ENCODE measurements at regions not wholly inside any gene's neighbourhood (a gene's known extent, or its start where the extent isn't known, plus 50 kb on each side); places are given as distances from the start of the nearest gene placed in this dataset.
A peak's percentile ranks its signal among the peaks of the same experiment; 100 is the strongest.

DNA sequence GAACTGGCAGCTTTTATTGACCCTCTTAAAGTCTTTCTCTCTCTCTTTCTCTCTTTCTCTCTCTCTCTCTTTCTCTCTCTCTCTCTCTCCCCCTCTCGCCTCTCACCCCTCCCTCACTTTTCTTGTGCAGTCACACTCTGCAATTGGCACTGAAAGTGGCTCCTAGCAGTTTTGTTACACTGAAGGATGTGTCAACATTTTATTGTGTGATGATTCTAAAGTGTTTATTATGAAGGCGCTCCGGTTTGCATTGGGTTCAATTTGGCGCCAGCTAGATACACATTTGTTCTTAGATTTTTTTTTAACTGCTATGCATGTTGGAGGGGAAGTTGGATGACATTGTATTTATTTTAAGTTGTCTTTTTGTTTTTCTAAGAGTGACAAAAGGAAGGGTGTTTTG lies 64.0 kb upstream of the CHRM3 start:
- TF ChIP-seq, protein P1, sequence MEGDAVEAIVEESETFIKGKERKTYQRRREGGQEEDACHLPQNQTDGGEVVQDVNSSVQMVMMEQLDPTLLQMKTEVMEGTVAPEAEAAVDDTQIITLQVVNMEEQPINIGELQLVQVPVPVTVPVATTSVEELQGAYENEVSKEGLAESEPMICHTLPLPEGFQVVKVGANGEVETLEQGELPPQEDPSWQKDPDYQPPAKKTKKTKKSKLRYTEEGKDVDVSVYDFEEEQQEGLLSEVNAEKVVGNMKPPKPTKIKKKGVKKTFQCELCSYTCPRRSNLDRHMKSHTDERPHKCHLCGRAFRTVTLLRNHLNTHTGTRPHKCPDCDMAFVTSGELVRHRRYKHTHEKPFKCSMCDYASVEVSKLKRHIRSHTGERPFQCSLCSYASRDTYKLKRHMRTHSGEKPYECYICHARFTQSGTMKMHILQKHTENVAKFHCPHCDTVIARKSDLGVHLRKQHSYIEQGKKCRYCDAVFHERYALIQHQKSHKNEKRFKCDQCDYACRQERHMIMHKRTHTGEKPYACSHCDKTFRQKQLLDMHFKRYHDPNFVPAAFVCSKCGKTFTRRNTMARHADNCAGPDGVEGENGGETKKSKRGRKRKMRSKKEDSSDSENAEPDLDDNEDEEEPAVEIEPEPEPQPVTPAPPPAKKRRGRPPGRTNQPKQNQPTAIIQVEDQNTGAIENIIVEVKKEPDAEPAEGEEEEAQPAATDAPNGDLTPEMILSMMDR (IDR thresholded peaks at IDR 0.05; ENCODE audit: control extremely low read depth, extremely low read depth, low read depth, missing control alignments): no peak
- DNase-seq (ENCODE audit: extremely low spot score): no peak
- CTCF ChIA-PET: no interaction called here
- POLR2A ChIA-PET: no interaction called here

DNA sequence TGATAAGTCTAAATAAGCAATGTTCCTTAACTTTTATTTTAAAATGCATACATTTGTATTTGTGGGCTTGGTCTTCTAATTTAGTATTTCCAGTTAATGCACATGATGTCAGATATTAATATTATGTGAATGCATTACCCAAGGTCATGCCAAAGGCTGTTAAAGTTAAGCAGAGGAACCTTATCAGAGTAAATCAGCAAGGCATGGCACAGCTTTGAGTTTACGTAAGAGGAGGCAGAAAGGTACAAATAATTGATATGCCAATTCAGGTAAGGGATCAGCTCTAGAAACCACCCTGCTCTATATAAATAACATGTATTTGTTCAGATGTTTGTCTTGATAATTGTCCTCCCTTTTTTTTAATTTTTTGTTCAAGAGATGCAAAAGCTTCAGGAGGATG lies 64.5 kb upstream of the CHRM3 start:
- ChIA-PET CTCF (no interaction called here), POLR2A (no interaction called here)
- DNase-seq (ENCODE audit: extremely low spot score): no peak
- TF ChIP-seq, protein P1 (IDR thresholded peaks at IDR 0.05; ENCODE audit: control extremely low read depth, extremely low read depth, low read depth, missing control alignments): no peak

DNA sequence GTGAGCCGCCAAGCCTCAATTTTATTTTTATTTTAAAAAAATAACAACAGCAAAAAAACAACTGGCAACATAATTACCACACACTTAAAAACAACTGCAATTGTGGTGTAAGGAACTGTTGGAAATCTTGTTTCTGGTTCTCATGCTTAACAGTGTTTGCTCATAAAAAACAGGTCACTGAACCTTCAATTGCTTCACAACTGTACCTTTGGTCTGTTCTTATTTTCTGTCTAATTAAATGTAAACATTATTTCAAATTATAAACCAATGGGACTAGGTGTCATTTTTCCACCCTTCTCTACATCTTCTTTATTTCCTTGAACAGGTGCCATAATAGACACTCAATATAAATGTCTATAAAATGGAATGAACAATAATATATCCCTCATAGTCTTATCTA lies 68.4 kb upstream of the CHRM3 start:
- CTCF ChIA-PET: no interaction called here
- DNase-seq (ENCODE audit: extremely low spot score): no peak
- POLR2A ChIA-PET: no interaction called here
- TF ChIP-seq, protein P1 (IDR thresholded peaks at IDR 0.05; ENCODE audit: control extremely low read depth, extremely low read depth, low read depth, missing control alignments): no peak

DNA sequence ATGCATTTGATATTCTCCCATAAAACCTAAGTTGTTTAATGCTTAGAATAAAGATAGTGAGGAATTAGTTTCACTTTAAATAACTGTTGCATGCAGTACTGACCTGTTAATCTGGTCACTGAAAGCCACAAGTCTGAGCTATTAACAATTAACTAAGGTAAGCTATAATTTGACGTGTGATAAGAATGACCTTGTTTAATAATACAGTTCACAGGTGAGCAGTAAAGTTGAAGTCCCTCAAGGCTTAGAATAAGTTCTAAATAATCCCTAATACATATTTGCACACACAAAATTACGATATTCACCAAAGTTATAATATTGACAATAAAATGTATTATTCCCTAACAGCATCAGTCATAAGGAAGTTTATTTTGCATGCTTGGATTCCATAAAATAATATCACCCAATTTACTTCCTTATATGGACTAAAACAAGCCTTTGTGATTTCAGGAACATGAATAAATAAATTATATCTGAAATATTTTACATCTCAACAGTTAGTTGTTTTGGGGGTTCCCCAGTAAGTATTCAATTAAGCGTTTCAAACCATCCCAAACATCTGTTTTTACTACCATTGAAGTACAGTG lies 70.6 kb upstream of the CHRM3 start:
- no peak for DNase-seq (ENCODE audit: extremely low spot score)
- ChIA-PET CTCF (no interaction called here), POLR2A (no interaction called here)
- TF ChIP-seq, protein P1 (IDR thresholded peaks at IDR 0.05; ENCODE audit: control extremely low read depth, extremely low read depth, low read depth, missing control alignments): no peak

DNA sequence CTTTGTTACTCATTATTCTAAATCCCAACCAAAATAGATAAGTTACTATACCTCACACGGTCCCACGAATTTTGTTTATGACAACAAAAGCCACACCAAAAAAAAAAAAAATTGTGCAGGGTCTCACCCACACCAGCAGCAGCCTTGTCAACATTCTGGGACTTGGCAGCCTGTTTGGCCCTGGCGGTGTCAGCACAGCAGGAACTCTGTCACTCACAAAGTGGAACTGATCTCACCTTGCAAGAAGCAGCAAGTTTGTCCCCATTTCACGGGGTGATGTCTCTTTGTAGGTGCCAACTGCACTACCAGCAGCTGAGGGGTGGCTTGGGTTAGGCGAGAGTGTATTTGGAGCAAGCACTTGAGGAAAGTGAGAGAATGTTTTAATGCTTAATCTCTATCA lies 75.0 kb upstream of the CHRM3 start:
- CTCF ChIA-PET: no interaction called here
- POLR2A ChIA-PET: no interaction called here
- no peak for DNase-seq (ENCODE audit: extremely low spot score)
- TF ChIP-seq, protein P1 (IDR thresholded peaks at IDR 0.05; ENCODE audit: control extremely low read depth, extremely low read depth, low read depth, missing control alignments): no peak

DNA sequence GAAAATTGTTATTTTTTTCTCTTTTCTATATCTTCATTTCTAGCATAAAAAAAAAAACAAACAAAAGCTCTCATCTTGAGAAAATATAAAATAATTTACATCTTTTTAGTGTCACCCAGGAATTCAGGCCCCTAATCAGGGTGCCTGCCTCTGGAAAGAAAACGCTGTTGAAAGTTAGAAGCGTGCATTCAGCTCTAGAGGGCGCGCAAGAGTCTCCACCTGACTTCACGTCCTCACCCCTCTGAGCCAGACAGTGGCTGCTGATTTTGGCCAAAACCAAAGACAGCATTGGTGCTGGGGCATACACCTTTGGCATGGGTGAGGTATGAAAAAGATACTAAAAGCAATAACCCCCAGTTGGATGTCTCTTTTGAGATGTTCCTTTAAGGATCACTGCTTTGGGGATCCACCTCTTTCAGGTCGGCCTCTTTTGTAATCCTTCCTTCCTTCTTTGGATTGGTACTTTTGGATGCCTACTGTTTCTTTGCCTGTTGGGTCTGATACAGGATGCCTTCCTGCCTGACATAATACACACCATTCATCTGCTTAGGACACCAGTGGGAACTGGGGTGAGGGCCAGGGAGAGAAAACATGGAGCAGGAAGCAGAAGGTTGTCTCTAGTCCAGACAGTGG lies 77.6 kb upstream of the CHRM3 start:
- TF ChIP-seq, protein P1 (IDR thresholded peaks at IDR 0.05; ENCODE audit: control extremely low read depth, extremely low read depth, low read depth, missing control alignments): peak; percentile 19
- POLR2A ChIA-PET: no interaction called here
- CTCF ChIA-PET: no interaction called here
- no peak for DNase-seq (ENCODE audit: extremely low spot score)
